SU-DHL-6 (cell line): ENCODE measurements at regions not wholly inside any gene's neighbourhood (a gene's known extent, or its start where the extent isn't known, plus 50 kb on each side); places are given as distances from the start of the nearest gene placed in this dataset.

Experiments used
- CTCF ChIP-seq: fragments of 200-600 bp; sonication (generic); IDR thresholded peaks from one replicate; pipeline ENCODE4 v1.5.1; 2017; ENCODE audit warnings: antibody characterized with exemption, mild to moderate bottlenecking, low read length, moderate library complexity; ENCODE audit not compliant: insufficient read depth, poor library complexity, severe bottlenecking
- EZH2phosphoT487 ChIP-seq: fragments of 200-600 bp; sonication (generic), shearing (Covaris generic); conservative IDR thresholded peaks from 2 replicates; pipeline ENCODE4 v1.6.1; 2018; ENCODE audit warnings: mild to moderate bottlenecking, antibody characterized with exemption, low read length, moderate library complexity, mixed read lengths

DNA sequence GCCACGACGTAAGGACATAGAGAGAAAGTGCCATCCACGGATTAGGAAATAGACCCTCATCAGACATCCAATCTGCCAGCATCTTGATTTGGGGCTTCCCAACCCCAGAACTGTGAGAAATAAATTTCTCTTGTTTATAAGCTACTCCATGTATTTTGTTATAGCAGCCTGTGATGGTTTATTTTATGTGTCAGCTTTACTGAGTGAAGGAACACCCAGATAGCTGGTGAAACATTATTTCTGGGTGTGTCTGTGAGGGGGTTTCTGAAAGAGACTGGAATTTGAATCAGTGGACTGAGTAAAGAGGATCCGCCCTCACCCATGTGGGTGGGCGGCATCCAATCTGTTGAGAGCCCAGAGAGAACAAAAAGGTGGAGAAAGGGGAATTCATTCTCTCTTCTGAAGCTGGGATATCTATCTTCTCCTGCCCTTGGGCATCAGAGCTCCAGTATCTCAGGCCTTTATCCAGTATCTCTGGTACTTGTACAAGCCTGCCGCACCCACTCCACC, 131.5 kb upstream of the ANKFN1 start:
- TF ChIP-seq CTCF (no peak), EZH2phosphoT487 (no peak)
